ENCODE measurements at regions not wholly inside any gene's neighbourhood (a gene's known extent, or its start where the extent isn't known, plus 50 kb on each side); places are given as distances from the start of the nearest gene placed in this dataset.

DNA sequence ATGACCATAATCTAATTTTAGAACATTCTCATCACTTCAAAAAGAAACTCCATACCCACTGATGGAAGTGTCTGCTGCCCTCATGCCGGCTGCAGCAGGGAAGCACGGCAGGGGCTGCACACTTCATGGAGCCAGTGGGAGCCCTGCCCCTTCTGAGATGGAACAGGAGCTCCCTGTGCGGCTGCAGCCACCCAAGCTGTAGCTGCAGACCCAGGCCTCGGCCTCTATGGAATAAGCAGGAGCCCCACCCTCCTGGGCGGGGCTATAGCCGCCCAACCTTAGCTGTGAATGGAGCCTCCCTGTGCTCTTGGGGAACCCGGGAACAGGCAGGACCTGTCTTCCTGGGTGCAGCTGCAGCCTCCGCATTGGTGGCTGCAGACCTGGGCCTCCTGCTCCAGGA lies 128.5 kb downstream of the NUDT12 start:
- Mint-ChIP-seq H3K27ac (ENCODE audit: unreplicated experiment) (no peak overlapping the region), H3K9me3 (ENCODE audit: unreplicated experiment) (no peaks in the 10 kb centered on the region), H3K4me3 (ENCODE audit: unreplicated experiment) (no peak overlapping the region), H3K4me1 (ENCODE audit: unreplicated experiment) (no peaks in the 10 kb centered on the region), H3K36me3 (ENCODE audit: low read depth, unreplicated experiment) (no peaks in the 10 kb centered on the region), H3K27me3 (ENCODE audit: unreplicated experiment) (no peaks in the 10 kb centered on the region)
- TF ChIP-seq CTCF (IDR thresholded peaks at IDR 0.05; ENCODE audit: unreplicated experiment) = no peak
- DNase-seq (ENCODE audit: low spot score) = no peak

DNA sequence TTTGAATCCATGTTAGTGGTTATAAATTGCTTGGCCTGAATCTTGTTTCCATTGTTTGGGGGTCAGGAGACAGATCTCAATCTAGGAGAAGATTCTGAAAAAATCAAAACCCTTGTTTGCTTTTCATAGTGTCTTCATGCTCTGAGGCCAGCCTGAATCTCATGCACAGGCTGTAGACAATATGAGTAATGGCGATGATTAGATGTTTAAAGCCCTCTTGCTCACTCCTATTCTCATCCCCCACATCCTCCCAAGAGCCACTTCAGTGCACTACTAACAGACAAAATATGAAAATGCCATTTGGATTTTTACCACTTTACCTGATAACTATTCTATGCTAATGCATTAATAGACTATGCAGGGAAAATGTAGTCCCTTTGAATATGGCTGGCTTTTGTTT lies 129.4 kb downstream of the NUDT12 start:
- TF ChIP-seq CTCF (IDR thresholded peaks at IDR 0.05; ENCODE audit: unreplicated experiment) = no peak
- Mint-ChIP-seq H3K27me3 (ENCODE audit: unreplicated experiment) (no peaks in the 10 kb centered on the region), H3K4me3 (ENCODE audit: unreplicated experiment) (no peak overlapping the region), H3K9me3 (ENCODE audit: unreplicated experiment) (no peaks in the 10 kb centered on the region), H3K36me3 (ENCODE audit: low read depth, unreplicated experiment) (no peaks in the 10 kb centered on the region), H3K27ac (ENCODE audit: unreplicated experiment) (no peak overlapping the region), H3K4me1 (ENCODE audit: unreplicated experiment) (no peaks in the 10 kb centered on the region)
- no peak for DNase-seq (ENCODE audit: low spot score)

DNA sequence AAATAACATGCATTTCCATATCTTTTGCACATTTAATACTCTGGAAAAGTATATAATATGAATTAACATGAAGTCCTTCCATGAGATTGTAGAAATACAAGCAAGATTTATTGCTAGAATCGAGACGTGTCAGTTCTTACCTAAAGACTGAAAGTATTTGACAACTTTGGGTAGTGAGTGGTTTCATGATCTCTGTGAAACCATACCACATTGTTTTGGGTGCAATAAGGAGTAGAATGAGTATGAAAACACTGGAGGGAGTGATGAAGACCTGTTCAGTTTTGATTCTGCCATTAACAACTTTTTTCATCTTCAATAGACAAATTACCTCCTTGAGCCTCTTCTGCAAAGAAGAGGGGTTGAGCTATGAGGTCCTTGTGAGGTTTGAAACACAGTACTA lies 133.7 kb downstream of the NUDT12 start:
- no peak overlapping the region for H3K27ac Mint-ChIP-seq (ENCODE audit: unreplicated experiment)
- no peaks in the 10 kb centered on the region for H3K9me3 Mint-ChIP-seq (ENCODE audit: unreplicated experiment)
- H3K36me3 Mint-ChIP-seq (ENCODE audit: low read depth, unreplicated experiment) = no peaks in the 10 kb centered on the region
- H3K4me1 Mint-ChIP-seq (ENCODE audit: unreplicated experiment) = no peaks in the 10 kb centered on the region
- no peaks in the 10 kb centered on the region for H3K27me3 Mint-ChIP-seq (ENCODE audit: unreplicated experiment)
- no peak overlapping the region for H3K4me3 Mint-ChIP-seq (ENCODE audit: unreplicated experiment)
- no peak for DNase-seq (ENCODE audit: low spot score)
- TF ChIP-seq CTCF (IDR thresholded peaks at IDR 0.05; ENCODE audit: unreplicated experiment) = no peak

DNA sequence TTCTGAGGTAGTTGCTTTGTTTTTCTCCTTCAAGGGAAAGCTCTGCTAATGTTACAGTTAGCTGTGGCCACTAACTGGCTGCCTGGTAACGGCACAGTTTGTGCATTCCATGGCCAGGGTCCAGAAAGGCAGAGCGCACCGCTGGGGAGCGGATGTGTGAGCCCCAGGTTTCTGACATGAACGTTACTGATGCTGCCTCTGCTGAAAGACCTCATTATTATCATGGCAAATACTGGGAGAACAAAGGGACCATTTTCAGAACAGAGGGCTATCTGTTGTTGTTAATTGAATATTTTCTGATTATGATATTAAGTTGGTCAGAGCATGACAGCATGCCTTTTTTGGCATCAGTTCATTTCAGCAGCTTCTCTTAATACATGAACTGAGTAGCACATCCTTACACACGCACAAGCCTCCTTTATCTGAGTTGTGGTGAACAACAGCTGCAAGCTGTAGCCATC lies 134.1 kb downstream of the NUDT12 start:
- no peak for TF ChIP-seq CTCF (IDR thresholded peaks at IDR 0.05; ENCODE audit: unreplicated experiment)
- Mint-ChIP-seq H3K9me3 (ENCODE audit: unreplicated experiment) (no peaks in the 10 kb centered on the region), H3K27ac (ENCODE audit: unreplicated experiment) (no peak overlapping the region), H3K27me3 (ENCODE audit: unreplicated experiment) (no peaks in the 10 kb centered on the region), H3K36me3 (ENCODE audit: low read depth, unreplicated experiment) (no peaks in the 10 kb centered on the region), H3K4me3 (ENCODE audit: unreplicated experiment) (no peak overlapping the region), H3K4me1 (ENCODE audit: unreplicated experiment) (no peaks in the 10 kb centered on the region)
- DNase-seq (ENCODE audit: low spot score) = no peak

DNA sequence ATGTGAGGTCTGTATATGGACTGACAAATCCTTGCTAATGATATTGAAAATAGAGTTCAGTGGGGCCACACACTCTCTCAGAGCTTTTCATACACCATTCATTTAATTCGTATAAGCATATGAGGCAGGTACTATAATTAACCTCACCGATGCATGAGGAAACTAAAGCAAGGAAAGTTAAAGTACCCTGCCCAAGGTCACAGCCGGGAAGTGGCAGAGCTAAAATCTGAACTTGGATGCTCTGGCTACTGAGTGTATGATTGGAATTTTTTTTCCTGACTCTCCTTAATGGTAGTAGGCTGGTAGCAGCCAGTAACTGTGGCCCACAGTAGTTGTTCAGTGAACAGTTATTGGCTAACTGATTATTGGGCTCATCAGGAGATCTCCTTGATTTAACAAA lies 135.3 kb downstream of the NUDT12 start:
- H3K27me3 Mint-ChIP-seq (ENCODE audit: unreplicated experiment) = no peaks in the 10 kb centered on the region
- no peak overlapping the region for H3K27ac Mint-ChIP-seq (ENCODE audit: unreplicated experiment)
- H3K4me1 Mint-ChIP-seq (ENCODE audit: unreplicated experiment) = no peaks in the 10 kb centered on the region
- H3K9me3 Mint-ChIP-seq (ENCODE audit: unreplicated experiment) = no peaks in the 10 kb centered on the region
- no peak overlapping the region for H3K4me3 Mint-ChIP-seq (ENCODE audit: unreplicated experiment)
- no peak for DNase-seq (ENCODE audit: low spot score)
- no peak for TF ChIP-seq CTCF (IDR thresholded peaks at IDR 0.05; ENCODE audit: unreplicated experiment)
- H3K36me3 Mint-ChIP-seq (ENCODE audit: low read depth, unreplicated experiment) = no peaks in the 10 kb centered on the region
